Fibroblast of lung (primary cell): ENCODE measurements at regions not wholly inside any gene's neighbourhood (a gene's known extent, or its start where the extent isn't known, plus 50 kb on each side); places are given as distances from the start of the nearest gene placed in this dataset.

ENCODE experiments used
- CTCF ChIP-seq, 2 donors: IDR thresholded peaks in 1 of 2; conservative IDR thresholded peaks in 1 of 2; 1 replicate in 1 of 2; 2 replicates in 1 of 2; pipeline ENCODE4 v1.5.1; 2011 to 2012; ENCODE audit warnings: low read length in 2 of 2, control low read depth in 1 of 2, inconsistent platforms in 1 of 2, low read depth in 1 of 2, mild to moderate bottlenecking in 1 of 2
- EZH2 ChIP-seq: IDR thresholded peaks from 2 replicates; pipeline ENCODE4 v1.5.1; 2012; ENCODE audit warnings: low read length, control low read depth, mild to moderate bottlenecking; ENCODE audit errors: missing control alignments

DNA sequence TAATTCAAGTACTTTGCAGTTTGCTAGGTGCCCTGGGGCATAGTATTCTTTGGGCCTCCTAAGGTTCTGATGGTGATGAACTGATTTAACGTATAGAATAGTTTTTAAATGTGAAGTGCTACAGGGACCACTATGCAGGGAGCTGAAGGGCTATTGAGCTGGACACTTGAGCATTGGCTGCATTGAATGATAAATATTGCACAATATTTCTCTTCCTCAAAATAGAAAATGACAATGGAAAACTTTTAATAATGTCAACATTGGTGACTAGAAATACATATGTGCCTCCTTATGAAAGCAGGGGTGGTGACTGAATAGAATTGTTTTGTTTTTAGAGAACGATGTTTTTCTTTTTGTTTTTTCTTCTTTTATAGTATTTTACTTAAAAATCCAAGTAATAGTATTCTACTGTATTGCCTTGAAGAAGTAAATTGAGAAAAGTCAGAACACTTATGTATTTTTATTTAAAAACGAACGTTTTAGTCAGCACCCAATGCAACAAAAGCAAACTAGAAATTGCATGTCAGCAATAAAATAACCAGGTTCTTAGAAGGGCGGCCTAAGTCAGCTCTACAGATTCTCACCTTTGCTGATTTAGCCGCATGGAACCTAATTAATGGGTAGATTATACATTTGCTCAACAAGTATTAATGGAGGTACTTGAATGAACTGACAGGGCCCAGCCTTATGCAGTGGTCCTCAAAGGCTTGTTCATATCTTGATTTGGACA lies 244.0 kb upstream of the KLF6 start:
- TF ChIP-seq CTCF (conservative IDR thresholded peaks at IDR 0.05 in 1 of 2, IDR thresholded peaks at IDR 0.05 in 1 of 2; ENCODE audit: low read depth in 1 of 2, low read length in 2 of 2) (no peak), EZH2 (no peak)
